A673 (cell line): ENCODE measurements at regions not wholly inside any gene's neighbourhood (a gene's known extent, or its start where the extent isn't known, plus 50 kb on each side); places are given as distances from the start of the nearest gene placed in this dataset.

Source experiments
- EZH2 ChIP-seq: fragments of 200-600 bp; sonication (generic); IDR thresholded peaks from 2 replicates; pipeline ENCODE4 v1.6.1; 2017; ENCODE audit warnings: borderline replicate concordance, low read depth, mild to moderate bottlenecking, mixed read lengths, antibody characterized with exemption, low read length; ENCODE audit not compliant: poor library complexity, severe bottlenecking
- TF ChIP-seq, protein P1 (sequence below): fragments of 300-800, 200-600 bp; sonication (generic); conservative IDR thresholded peaks from 2 replicates; pipeline ENCODE4 v1.5.1; 2017; ENCODE audit warnings: low read depth, mild to moderate bottlenecking, antibody characterized with exemption, low read length, moderate library complexity, mixed read lengths

DNA sequence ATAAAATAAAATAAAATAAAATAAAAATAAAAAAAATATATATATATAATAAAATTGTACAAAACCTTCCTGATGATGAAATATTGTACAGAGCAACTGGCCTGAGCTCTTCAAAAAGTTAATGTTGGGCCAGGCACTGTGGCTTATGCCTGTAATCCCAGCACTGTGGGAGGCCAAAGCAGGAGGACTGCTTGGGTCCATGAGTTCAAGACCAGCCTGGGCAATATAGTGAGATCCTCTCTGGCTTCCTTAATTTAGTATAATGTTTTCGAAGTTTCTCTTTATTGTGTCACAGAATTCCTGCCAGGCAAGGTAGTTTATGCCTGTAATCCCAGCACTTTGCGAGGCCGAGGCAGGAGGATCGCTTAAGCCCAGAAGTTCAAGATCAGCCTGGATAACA is 113.9 kb upstream of the SALL4 start:
- TF ChIP-seq, protein P1, sequence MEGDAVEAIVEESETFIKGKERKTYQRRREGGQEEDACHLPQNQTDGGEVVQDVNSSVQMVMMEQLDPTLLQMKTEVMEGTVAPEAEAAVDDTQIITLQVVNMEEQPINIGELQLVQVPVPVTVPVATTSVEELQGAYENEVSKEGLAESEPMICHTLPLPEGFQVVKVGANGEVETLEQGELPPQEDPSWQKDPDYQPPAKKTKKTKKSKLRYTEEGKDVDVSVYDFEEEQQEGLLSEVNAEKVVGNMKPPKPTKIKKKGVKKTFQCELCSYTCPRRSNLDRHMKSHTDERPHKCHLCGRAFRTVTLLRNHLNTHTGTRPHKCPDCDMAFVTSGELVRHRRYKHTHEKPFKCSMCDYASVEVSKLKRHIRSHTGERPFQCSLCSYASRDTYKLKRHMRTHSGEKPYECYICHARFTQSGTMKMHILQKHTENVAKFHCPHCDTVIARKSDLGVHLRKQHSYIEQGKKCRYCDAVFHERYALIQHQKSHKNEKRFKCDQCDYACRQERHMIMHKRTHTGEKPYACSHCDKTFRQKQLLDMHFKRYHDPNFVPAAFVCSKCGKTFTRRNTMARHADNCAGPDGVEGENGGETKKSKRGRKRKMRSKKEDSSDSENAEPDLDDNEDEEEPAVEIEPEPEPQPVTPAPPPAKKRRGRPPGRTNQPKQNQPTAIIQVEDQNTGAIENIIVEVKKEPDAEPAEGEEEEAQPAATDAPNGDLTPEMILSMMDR: no peak
- no peak for TF ChIP-seq EZH2
